Loucy (cell line): ENCODE measurements at regions not wholly inside any gene's neighbourhood (a gene's known extent, or its start where the extent isn't known, plus 50 kb on each side); places are given as distances from the start of the nearest gene placed in this dataset.

Experiments used
- H2AFZ ChIP-seq: fragments of 200-600 bp; sonication (generic); 2 replicates; pipeline ENCODE4 v1.6.0; 2016; ENCODE audit warnings: antibody characterized with exemption, mild to moderate bottlenecking, low read length, moderate library complexity
- H3F3A ChIP-seq: fragments of 200-600 bp; 2 replicates; pipeline ENCODE4 v1.6.0; 2016; ENCODE audit warnings: antibody characterized with exemption, low read depth, mild to moderate bottlenecking
- H3K27me3 ChIP-seq: fragments of 200-600 bp; sonication (generic); 2 replicates; pipeline ENCODE4 v1.6.1; 2014; ENCODE audit warnings: low read length, mild to moderate bottlenecking; ENCODE audit not compliant: insufficient read depth, poor library complexity, severe bottlenecking
- H3K36me3 ChIP-seq: fragments of 200-600 bp; sonication (generic); 2 replicates; pipeline ENCODE4 v1.6.1; 2016; ENCODE audit warnings: low read length; ENCODE audit not compliant: insufficient read depth
- H3K4me1 ChIP-seq: fragments of 200-600 bp; sonication (generic); 2 replicates; pipeline ENCODE4 v1.5.1; 2014; ENCODE audit warnings: low read length, mild to moderate bottlenecking; ENCODE audit not compliant: insufficient read depth, poor library complexity, severe bottlenecking
- H3K4me2 ChIP-seq: fragments of 200-600 bp; sonication (generic); 2 replicates; pipeline ENCODE4 v1.6.0; 2014; ENCODE audit warnings: antibody characterized with exemption, low read length, low read depth, mild to moderate bottlenecking; ENCODE audit not compliant: poor library complexity, severe bottlenecking
- H3K4me3 ChIP-seq: fragments of 200-600 bp; sonication (generic); 2 replicates; pipeline ENCODE4 v1.5.1; 2014; ENCODE audit warnings: low read length, mild to moderate bottlenecking, mixed read lengths; ENCODE audit not compliant: poor library complexity, severe bottlenecking
- H3K79me2 ChIP-seq: fragments of 200-600 bp; sonication (generic); 2 replicates; pipeline ENCODE4 v1.6.1; 2014; ENCODE audit warnings: low read length; ENCODE audit not compliant: insufficient read depth
- H3K9ac ChIP-seq: fragments of 200-600 bp; sonication (generic); 2 replicates; pipeline ENCODE4 v1.6.0; 2014; ENCODE audit warnings: mild to moderate bottlenecking, low read depth, low read length, moderate library complexity; ENCODE audit not compliant: poor library complexity, severe bottlenecking
- H3K9me2 ChIP-seq: fragments of 200-600 bp; sonication (generic); replicated peaks from 2 replicates; pipeline ENCODE4 v1.6.1; 2016; ENCODE audit warnings: low read depth, low read length, mixed read lengths
- H3K9me3 ChIP-seq: fragments of 200-600 bp; sonication (generic); 2 replicates; pipeline ENCODE4 v1.6.1; 2014; ENCODE audit warnings: mild to moderate bottlenecking, antibody characterized with exemption, low read length, low read depth; ENCODE audit not compliant: insufficient read depth
- H4K20me1 ChIP-seq: fragments of 200-600 bp; sonication (generic); 2 replicates; pipeline ENCODE4 v1.6.0; 2014; ENCODE audit warnings: antibody characterized with exemption, low read length, mild to moderate bottlenecking; ENCODE audit not compliant: insufficient read depth, poor library complexity, severe bottlenecking
- EZH2phosphoT487 ChIP-seq: fragments of 200-600 bp; IDR thresholded peaks from 2 replicates; pipeline ENCODE4 v1.6.1; 2018; ENCODE audit warnings: antibody characterized with exemption, mild to moderate bottlenecking, moderate library complexity, borderline replicate concordance
- TF ChIP-seq, protein P1 (sequence below): fragments of 200-600 bp; sonication (generic); conservative IDR thresholded peaks from 2 replicates; pipeline ENCODE4 v1.5.1; 2014; ENCODE audit warnings: mild to moderate bottlenecking, antibody characterized with exemption, low read length

DNA sequence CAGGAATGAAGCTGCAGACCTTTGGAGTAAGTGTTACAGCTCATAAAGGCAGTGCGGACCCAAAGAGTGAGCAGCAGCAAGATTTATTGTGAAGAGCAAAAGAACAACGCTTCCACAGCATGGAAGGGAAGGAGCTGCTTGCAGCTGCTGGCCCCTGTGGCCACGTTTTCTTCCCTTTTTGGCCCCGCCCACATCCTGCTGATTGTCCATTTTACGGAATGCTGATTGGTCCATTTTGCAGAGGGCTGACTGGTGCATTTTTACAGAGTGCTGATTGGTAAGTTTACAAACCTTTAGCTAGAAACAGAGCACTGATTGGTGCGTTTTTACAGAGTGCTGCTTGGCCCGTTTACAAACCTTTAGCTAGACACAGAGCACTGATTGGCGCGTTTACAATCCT, 841.5 kb downstream of the CDH11 start:
- no peak for TF ChIP-seq EZH2phosphoT487
- TF ChIP-seq, protein P1, sequence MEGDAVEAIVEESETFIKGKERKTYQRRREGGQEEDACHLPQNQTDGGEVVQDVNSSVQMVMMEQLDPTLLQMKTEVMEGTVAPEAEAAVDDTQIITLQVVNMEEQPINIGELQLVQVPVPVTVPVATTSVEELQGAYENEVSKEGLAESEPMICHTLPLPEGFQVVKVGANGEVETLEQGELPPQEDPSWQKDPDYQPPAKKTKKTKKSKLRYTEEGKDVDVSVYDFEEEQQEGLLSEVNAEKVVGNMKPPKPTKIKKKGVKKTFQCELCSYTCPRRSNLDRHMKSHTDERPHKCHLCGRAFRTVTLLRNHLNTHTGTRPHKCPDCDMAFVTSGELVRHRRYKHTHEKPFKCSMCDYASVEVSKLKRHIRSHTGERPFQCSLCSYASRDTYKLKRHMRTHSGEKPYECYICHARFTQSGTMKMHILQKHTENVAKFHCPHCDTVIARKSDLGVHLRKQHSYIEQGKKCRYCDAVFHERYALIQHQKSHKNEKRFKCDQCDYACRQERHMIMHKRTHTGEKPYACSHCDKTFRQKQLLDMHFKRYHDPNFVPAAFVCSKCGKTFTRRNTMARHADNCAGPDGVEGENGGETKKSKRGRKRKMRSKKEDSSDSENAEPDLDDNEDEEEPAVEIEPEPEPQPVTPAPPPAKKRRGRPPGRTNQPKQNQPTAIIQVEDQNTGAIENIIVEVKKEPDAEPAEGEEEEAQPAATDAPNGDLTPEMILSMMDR = no peak
- no peak overlapping the region for H3K4me2 ChIP-seq
- no peaks in the 10 kb centered on the region for H3K4me1 ChIP-seq
- no peak overlapping the region for H3K9ac ChIP-seq
- no peaks in the 10 kb centered on the region for H4K20me1 ChIP-seq
- no peaks in the 10 kb centered on the region for H3K9me2 ChIP-seq
- H3K9me3 ChIP-seq = no peaks in the 10 kb centered on the region
- no peaks in the 10 kb centered on the region for H3K27me3 ChIP-seq
- H3F3A ChIP-seq = no peaks in the 10 kb centered on the region
- no peaks in the 10 kb centered on the region for H3K36me3 ChIP-seq
- no peak overlapping the region for H3K4me3 ChIP-seq
- no peaks in the 10 kb centered on the region for H3K79me2 ChIP-seq
- H2AFZ ChIP-seq = no peak overlapping the region

DNA sequence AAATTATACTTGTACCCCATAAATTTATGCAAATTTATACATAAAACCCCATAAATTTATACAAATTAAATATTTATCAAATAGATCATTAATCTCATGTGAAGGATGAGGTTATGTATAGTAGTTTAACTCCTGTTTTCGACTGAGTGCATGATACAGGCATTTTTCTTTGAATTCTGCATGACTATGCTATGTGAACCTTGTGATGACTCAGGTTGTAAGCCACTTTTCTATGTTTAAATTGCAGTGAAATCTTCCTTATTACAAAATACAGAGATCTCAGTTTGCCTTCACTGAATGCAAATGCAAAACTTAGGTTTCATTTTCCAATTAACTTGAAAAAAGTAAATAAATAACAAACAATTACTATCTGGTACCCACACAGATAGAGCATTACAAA, 843.7 kb downstream of the CDH11 start:
- H3K4me1 ChIP-seq = no peaks in the 10 kb centered on the region
- no peaks in the 10 kb centered on the region for H4K20me1 ChIP-seq
- H3K36me3 ChIP-seq = no peaks in the 10 kb centered on the region
- no peak overlapping the region for H3K9ac ChIP-seq
- H3K79me2 ChIP-seq = no peaks in the 10 kb centered on the region
- no peaks in the 10 kb centered on the region for H3F3A ChIP-seq
- H3K9me3 ChIP-seq = no peaks in the 10 kb centered on the region
- no peak overlapping the region for H3K4me2 ChIP-seq
- H3K27me3 ChIP-seq = no peaks in the 10 kb centered on the region
- TF ChIP-seq EZH2phosphoT487 = no peak
- TF ChIP-seq, protein P1 = no peak
- H2AFZ ChIP-seq = no peak overlapping the region
- no peaks in the 10 kb centered on the region for H3K9me2 ChIP-seq
- no peak overlapping the region for H3K4me3 ChIP-seq

DNA sequence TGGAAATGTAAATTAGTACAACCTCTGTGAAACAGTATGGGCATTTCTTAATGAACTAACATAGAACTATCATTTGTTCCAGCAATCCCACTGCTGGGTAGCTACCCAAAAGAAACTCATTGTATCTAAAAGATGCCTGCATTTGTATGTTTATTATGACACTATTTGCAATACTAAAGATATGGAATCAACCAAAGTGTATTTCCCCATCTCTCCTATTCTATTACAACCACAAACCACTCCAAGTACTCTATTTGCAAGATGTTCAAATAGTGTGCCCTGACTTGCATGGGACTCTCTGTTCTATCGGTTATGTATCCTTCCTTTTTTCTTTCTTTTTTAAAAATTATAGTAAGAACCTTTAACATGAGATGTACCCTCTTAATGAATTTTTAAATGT, 845.2 kb downstream of the CDH11 start:
- no peaks in the 10 kb centered on the region for H4K20me1 ChIP-seq
- H3K27me3 ChIP-seq = no peaks in the 10 kb centered on the region
- no peaks in the 10 kb centered on the region for H3K9me2 ChIP-seq
- no peak overlapping the region for H2AFZ ChIP-seq
- no peak overlapping the region for H3K4me3 ChIP-seq
- H3K9me3 ChIP-seq = no peaks in the 10 kb centered on the region
- no peaks in the 10 kb centered on the region for H3K36me3 ChIP-seq
- no peaks in the 10 kb centered on the region for H3F3A ChIP-seq
- H3K4me1 ChIP-seq = no peaks in the 10 kb centered on the region
- H3K4me2 ChIP-seq = no peak overlapping the region
- no peaks in the 10 kb centered on the region for H3K79me2 ChIP-seq
- TF ChIP-seq, protein P1 = no peak
- no peak for TF ChIP-seq EZH2phosphoT487
- H3K9ac ChIP-seq = no peak overlapping the region
